Trophoblast cell (in vitro differentiated cells and primary cell): ENCODE measurements at regions not wholly inside any gene's neighbourhood (a gene's known extent, or its start where the extent isn't known, plus 50 kb on each side); places are given as distances from the start of the nearest gene placed in this dataset.

Source experiments
- DNase-seq, 2 donors: peaks; one replicate each; pipeline ENCODE4 v3.0.0-alpha.2; 2016
- H2AFZ ChIP-seq: 2 replicates; pipeline ENCODE4 v1.6.1; 2013; ENCODE audit warnings: low read length, moderate library complexity, mild to moderate bottlenecking; ENCODE audit not compliant: insufficient read depth, poor library complexity
- H2AK5ac ChIP-seq: 2 replicates; pipeline ENCODE4 v1.6.1; 2013; ENCODE audit warnings: mild to moderate bottlenecking, low read length
- H2BK120ac ChIP-seq: 2 replicates; pipeline ENCODE4 v1.6.1; 2013; ENCODE audit warnings: low read length, mild to moderate bottlenecking, moderate library complexity; ENCODE audit not compliant: insufficient read depth, poor library complexity
- H2BK12ac ChIP-seq: 2 replicates; pipeline ENCODE4 v1.6.1; 2013; ENCODE audit warnings: mild to moderate bottlenecking, low read length, moderate library complexity
- H2BK5ac ChIP-seq: 2 replicates; pipeline ENCODE4 v1.6.1; 2013; ENCODE audit warnings: low read length, low read depth, moderate library complexity, mild to moderate bottlenecking; ENCODE audit not compliant: poor library complexity
- H3K14ac ChIP-seq: 2 replicates; pipeline ENCODE4 v1.6.1; 2013; ENCODE audit warnings: mild to moderate bottlenecking, low read length
- H3K18ac ChIP-seq: 2 replicates; pipeline ENCODE4 v1.6.1; 2013; ENCODE audit warnings: mild to moderate bottlenecking, low read length
- H3K23ac ChIP-seq: 2 replicates; pipeline ENCODE4 v1.6.1; 2013; ENCODE audit warnings: low read length
- H3K27ac ChIP-seq: 2 replicates; pipeline ENCODE4 v1.5.1; 2013; ENCODE audit warnings: low read depth, mild to moderate bottlenecking, inconsistent platforms, low read length, moderate library complexity
- H3K27me3 ChIP-seq: 2 replicates; pipeline ENCODE4 v1.6.1; 2013; ENCODE audit warnings: inconsistent platforms, mild to moderate bottlenecking, low read length, moderate library complexity; ENCODE audit not compliant: insufficient read depth
- H3K36me3 ChIP-seq, 2 experiments: 1 replicate in 1 of 2; 2 replicates in 1 of 2; pipeline ENCODE4 v1.6.1; 2013; ENCODE audit warnings: low read length in 2 of 2, mild to moderate bottlenecking in 2 of 2, moderate library complexity in 1 of 2; ENCODE audit not compliant: insufficient read depth in 2 of 2, control insufficient read depth in 1 of 2
- H3K4ac ChIP-seq: 2 replicates; pipeline ENCODE4 v1.6.1; 2013; ENCODE audit warnings: low read depth, mild to moderate bottlenecking, low read length, moderate library complexity
- H3K4me1 ChIP-seq, 2 experiments: 1 replicate in 1 of 2; 2 replicates in 1 of 2; pipeline ENCODE4 v1.6.1; 2013; ENCODE audit warnings: low read length in 2 of 2, mild to moderate bottlenecking in 2 of 2, moderate library complexity in 1 of 2; ENCODE audit not compliant: insufficient read depth in 2 of 2, control insufficient read depth in 1 of 2
- H3K4me2 ChIP-seq: 2 replicates; pipeline ENCODE4 v1.6.1; 2013; ENCODE audit warnings: inconsistent platforms, mild to moderate bottlenecking, low read length, moderate library complexity
- H3K4me3 ChIP-seq: 2 replicates; pipeline ENCODE4 v1.5.1; 2013; ENCODE audit warnings: mild to moderate bottlenecking, low read depth, low read length, inconsistent platforms
- H3K79me1 ChIP-seq: one replicate; pipeline ENCODE4 v1.6.1; 2013; ENCODE audit warnings: low read length
- H3K79me2 ChIP-seq: 2 replicates; pipeline ENCODE4 v1.6.1; 2013; ENCODE audit warnings: low read length, mild to moderate bottlenecking; ENCODE audit not compliant: control insufficient read depth, insufficient read depth, poor library complexity
- H3K9ac ChIP-seq: 2 replicates; pipeline ENCODE4 v1.6.1; 2013; ENCODE audit warnings: mild to moderate bottlenecking, low read length
- H3K9me3 ChIP-seq: 2 replicates; pipeline ENCODE4 v1.6.1; 2013; ENCODE audit warnings: low read depth, mild to moderate bottlenecking, control low read depth, inconsistent platforms, low read length; ENCODE audit not compliant: insufficient read depth
- H4K12ac ChIP-seq: 2 replicates; pipeline ENCODE4 v1.6.1; 2013; ENCODE audit warnings: low read depth, mild to moderate bottlenecking, low read length, moderate library complexity
- H4K8ac ChIP-seq: 2 replicates; pipeline ENCODE4 v1.6.1; 2013; ENCODE audit warnings: low read depth, mild to moderate bottlenecking, low read length, moderate library complexity
- H4K91ac ChIP-seq: one replicate; pipeline ENCODE4 v1.6.1; 2013; ENCODE audit warnings: low read depth, mild to moderate bottlenecking, low read length, moderate library complexity
- WGBS: extraction: QIAGEN DNeasy Blood & Tissue Kit; methylation state at CpG from one replicate; pipeline ENCODE4 v1.1.7; 2013; ENCODE audit warnings: missing lambda C conversion rate; ENCODE audit not compliant: insufficient read length, insufficient coverage; ENCODE audit errors: extremely low coverage; 5-methylcytosine and 5-hydroxymethylcytosine counted together

GRCh38 chr4:132387060-132387459 is 762.0 kb upstream of the PCDH10 start:
- H3K18ac ChIP-seq: no peak overlapping the region
- no peaks in the 10 kb centered on the region for H3K79me1 ChIP-seq
- no peak overlapping the region for H3K4me2 ChIP-seq
- H3K79me2 ChIP-seq: no peaks in the 10 kb centered on the region
- H3K27ac ChIP-seq: no peak overlapping the region
- no peak overlapping the region for H3K9ac ChIP-seq
- H3K14ac ChIP-seq: no peak overlapping the region
- DNase-seq: no peak
- no peak overlapping the region for H2AFZ ChIP-seq
- no peak overlapping the region for H3K23ac ChIP-seq
- no peak overlapping the region for H2BK5ac ChIP-seq
- no peak overlapping the region for H3K4ac ChIP-seq
- H2AK5ac ChIP-seq: no peak overlapping the region
- WGBS: 100% methylated on average over 1 of the region's 1 CpG
- H3K27me3 ChIP-seq: no peaks in the 10 kb centered on the region
- no peak overlapping the region for H2BK120ac ChIP-seq
- H3K4me3 ChIP-seq: no peak overlapping the region
- no peaks in the 10 kb centered on the region for H3K4me1 ChIP-seq
- no peak overlapping the region for H2BK12ac ChIP-seq
- H3K9me3 ChIP-seq: no peaks in the 10 kb centered on the region
- no peak overlapping the region for H4K12ac ChIP-seq
- H4K91ac ChIP-seq: no peak overlapping the region
- no peak overlapping the region for H4K8ac ChIP-seq
- no peaks in the 10 kb centered on the region for H3K36me3 ChIP-seq

DNA sequence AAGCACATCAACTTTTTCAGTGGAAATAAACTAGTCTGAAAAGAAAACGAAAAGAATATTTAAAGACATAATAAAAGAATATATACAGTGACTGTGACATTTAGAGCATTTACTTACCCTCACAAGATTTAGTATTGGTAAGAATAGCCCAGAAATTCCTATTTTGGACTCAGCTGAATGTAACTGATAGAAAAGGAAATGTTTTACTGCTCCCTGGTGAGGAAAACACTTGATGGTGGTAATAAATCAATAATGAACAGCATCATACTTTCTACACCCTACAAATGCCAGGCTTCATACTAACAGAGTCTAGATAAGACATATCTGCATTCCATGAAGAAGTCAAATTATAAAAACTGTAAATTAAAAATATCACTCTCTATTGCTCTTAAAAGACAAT is 753.5 kb upstream of the PCDH10 start:
- H3K4me3 ChIP-seq: no peak overlapping the region
- no peak overlapping the region for H3K4me2 ChIP-seq
- no peak overlapping the region for H2AK5ac ChIP-seq
- H4K8ac ChIP-seq: no peak overlapping the region
- H2BK120ac ChIP-seq: no peak overlapping the region
- H3K9ac ChIP-seq: no peak overlapping the region
- H3K27ac ChIP-seq: no peak overlapping the region
- no peak overlapping the region for H2BK12ac ChIP-seq
- no peak overlapping the region for H3K23ac ChIP-seq
- H2AFZ ChIP-seq: no peak overlapping the region
- no peaks in the 10 kb centered on the region for H3K36me3 ChIP-seq
- no peak overlapping the region for H3K4ac ChIP-seq
- no peak for DNase-seq
- no peaks in the 10 kb centered on the region for H3K27me3 ChIP-seq
- H2BK5ac ChIP-seq: no peak overlapping the region
- H3K14ac ChIP-seq: no peak overlapping the region
- WGBS: no CpG with 5 or more reads among the region's 1 CpG
- H3K18ac ChIP-seq: no peak overlapping the region
- no peaks in the 10 kb centered on the region for H3K9me3 ChIP-seq
- H3K4me1 ChIP-seq: no peaks in the 10 kb centered on the region
- no peak overlapping the region for H4K91ac ChIP-seq
- H4K12ac ChIP-seq: no peak overlapping the region
- H3K79me2 ChIP-seq: no peaks in the 10 kb centered on the region
- no peaks in the 10 kb centered on the region for H3K79me1 ChIP-seq

GRCh38 chr4:132396636-132397035 is 752.5 kb upstream of the PCDH10 start:
- Histone ChIP-seq H4K91ac (no peak overlapping the region), H3K79me1 (no peaks in the 10 kb centered on the region), H3K4me3 (no peak overlapping the region), H3K36me3 (no peaks in the 10 kb centered on the region), H2BK5ac (no peak overlapping the region), H3K9me3 (no peaks in the 10 kb centered on the region), H3K9ac (no peak overlapping the region), H2AK5ac (no peak overlapping the region), H2BK120ac (no peak overlapping the region), H3K4me2 (no peak overlapping the region), H4K8ac (no peak overlapping the region), H3K18ac (no peak overlapping the region), H3K27me3 (no peaks in the 10 kb centered on the region), H3K4ac (no peak overlapping the region), H4K12ac (no peak overlapping the region), H2BK12ac (no peak overlapping the region), H3K27ac (no peak overlapping the region), H3K79me2 (no peaks in the 10 kb centered on the region), H3K23ac (no peak overlapping the region), H3K14ac (no peak overlapping the region), H3K4me1 (no peaks in the 10 kb centered on the region), H2AFZ (no peak overlapping the region)
- no CpG with 5 or more reads among the region's 1 CpG for WGBS
- no peak for DNase-seq

DNA sequence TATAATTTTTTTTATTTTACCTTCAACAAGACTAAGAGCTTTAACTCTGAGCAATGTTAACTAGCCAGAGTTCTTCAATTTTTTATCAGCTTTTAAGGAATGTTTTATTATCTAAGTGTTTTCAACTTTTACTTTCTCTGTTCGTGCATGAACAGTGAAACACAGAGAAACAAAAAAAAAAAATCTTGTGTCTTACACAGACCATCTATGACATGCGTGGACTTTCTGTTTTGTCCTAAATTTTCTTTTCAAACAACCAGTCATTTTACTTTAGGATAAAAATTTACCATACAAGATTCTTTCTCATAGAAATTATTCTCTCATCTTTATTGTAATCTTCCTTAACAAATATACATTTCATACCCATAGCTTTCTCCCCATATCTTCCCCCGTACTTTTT is 731.9 kb upstream of the PCDH10 start:
- Histone ChIP-seq H4K8ac (no peak overlapping the region), H2AFZ (no peak overlapping the region), H3K4me2 (no peak overlapping the region), H3K4ac (no peak overlapping the region), H4K91ac (no peak overlapping the region), H3K23ac (no peak overlapping the region), H3K79me1 (no peaks in the 10 kb centered on the region), H4K12ac (no peak overlapping the region), H3K79me2 (no peaks in the 10 kb centered on the region), H2BK120ac (no peak overlapping the region), H2BK5ac (no peak overlapping the region), H3K9ac (no peak overlapping the region), H3K27me3 (no peaks in the 10 kb centered on the region), H2BK12ac (no peak overlapping the region), H3K18ac (no peak overlapping the region), H3K27ac (no peak overlapping the region), H2AK5ac (no peak overlapping the region), H3K36me3 (no peaks in the 10 kb centered on the region), H3K4me3 (no peak overlapping the region), H3K9me3 (peaks cover 3% of the 10 kb centered on the region), H3K14ac (no peak overlapping the region), H3K4me1 (no peaks in the 10 kb centered on the region)
- DNase-seq: no peak
- whole genome bisulfite sequencing: no CpG with 5 or more reads among the region's 3 CpGs
